Natural killer cell (primary cell): ENCODE measurements at regions not wholly inside any gene's neighbourhood (a gene's known extent, or its start where the extent isn't known, plus 50 kb on each side); places are given as distances from the start of the nearest gene placed in this dataset.

Experiments used
- ATAC-seq, 3 donors: fragments of 150-1000 bp in 2 of 3; fragments of 200-7000 bp in 1 of 3; cut with Tn5 transposase; 1 replicate in 1 of 3; 2 replicates in 2 of 3; pipeline ENCODE4 v1.10.0; 2021; ENCODE audit warnings: mild to moderate bottlenecking in 2 of 3, moderate library complexity in 2 of 3
- DNase-seq, 2 donors: peaks; one replicate each; pipeline versions ENCODE4 v3.0.0 to v3.0.0-alpha.2; 2013 to 2021; ENCODE audit warnings: mixed read lengths in 1 of 2
- H3K27ac ChIP-seq: one replicate; pipeline ENCODE4 v1.5.1; 2013; ENCODE audit warnings: mild to moderate bottlenecking, low read length
- H3K27me3 ChIP-seq: one replicate; pipeline ENCODE4 v1.6.1; 2013; ENCODE audit warnings: low read length; ENCODE audit not compliant: control insufficient read depth, insufficient read depth
- H3K36me3 ChIP-seq: one replicate; pipeline ENCODE4 v1.6.1; 2013; ENCODE audit warnings: low read length; ENCODE audit not compliant: control insufficient read depth, insufficient read depth
- H3K4me1 ChIP-seq: one replicate; pipeline ENCODE4 v1.6.1; 2013; ENCODE audit warnings: low read length; ENCODE audit not compliant: control insufficient read depth, insufficient read depth
- H3K4me3 ChIP-seq: one replicate; pipeline ENCODE4 v1.5.1; 2013; ENCODE audit warnings: low read length
- H3K9me3 ChIP-seq: one replicate; pipeline ENCODE4 v1.6.1; 2013; ENCODE audit warnings: low read length; ENCODE audit not compliant: control insufficient read depth, insufficient read depth
- H3K27ac Mint-ChIP-seq, 2 donors: one replicate each; pipeline ENCODE4 v1.8.0; 2022; ENCODE audit warnings: mild to moderate bottlenecking in 2 of 2, mixed read lengths in 2 of 2, moderate library complexity in 1 of 2
- H3K27me3 Mint-ChIP-seq, 2 donors: one replicate each; pipeline ENCODE4 v1.8.0; 2022; ENCODE audit warnings: low read depth in 2 of 2, mixed read lengths in 2 of 2
- H3K36me3 Mint-ChIP-seq: one replicate; pipeline ENCODE4 v1.8.0; 2022; ENCODE audit warnings: mixed read lengths
- H3K4me1 Mint-ChIP-seq, 2 donors: one replicate each; pipeline ENCODE4 v1.8.0; 2022; ENCODE audit warnings: mixed read lengths in 2 of 2
- H3K4me3 Mint-ChIP-seq: one replicate; pipeline ENCODE4 v1.8.0; 2022; ENCODE audit warnings: mild to moderate bottlenecking, moderate library complexity, mixed read lengths
- H3K9me3 Mint-ChIP-seq, 2 donors: one replicate each; pipeline ENCODE4 v1.8.0; 2022; ENCODE audit warnings: mixed read lengths in 2 of 2
- CTCF ChIP-seq: fragments of 200-600 bp; IDR thresholded peaks from one replicate; pipeline ENCODE4 v1.8.0; 2022; ENCODE audit warnings: antibody characterized with exemption
- WGBS: methylation state at CpG from one replicate; pipeline ENCODE4 v1.1.7; 2013; ENCODE audit warnings: missing lambda C conversion rate; ENCODE audit not compliant: insufficient coverage; 5-methylcytosine and 5-hydroxymethylcytosine counted together
- intact Hi-C: fragments of 100-400 bp; cut with micrococcal nuclease; formaldehyde crosslinking; loops from one replicate; pipeline ENCODE4 v1.14.2; 2022

- Mint-ChIP-seq H3K4me3 (no peak overlapping the region), H3K36me3 (no peaks in the 10 kb centered on the region), H3K9me3 (peaks cover 2 to 4% of the 10 kb centered on the region in 2 donors), H3K27me3 (no peaks in the 10 kb centered on the region), H3K27ac (no peak overlapping the region), H3K4me1 (no peaks in the 10 kb centered on the region)
- WGBS: 82% methylated on average over 7 of the region's 7 CpGs
- no peaks in the 10 kb centered on the region for H3K27me3 ChIP-seq
- H3K4me1 ChIP-seq: no peaks in the 10 kb centered on the region
- no peaks in the 10 kb centered on the region for H3K36me3 ChIP-seq
- ATAC-seq (no peak), DNase-seq (no peak)
- H3K4me3 ChIP-seq: no peak overlapping the region
- TF ChIP-seq CTCF: no peak
- H3K27ac ChIP-seq: no peak overlapping the region
- intact Hi-C loops: no loop called here
- no peaks in the 10 kb centered on the region for H3K9me3 ChIP-seq
Measured at GRCh38 chr4:147312376-147313046, 168.4 kb upstream of the EDNRA start.

GRCh38 chr4:147313108-147313507, 167.8 kb upstream of the EDNRA start:
- Mint-ChIP-seq H3K4me3 (no peak overlapping the region), H3K4me1 (no peaks in the 10 kb centered on the region), H3K9me3 (peaks cover 2 to 4% of the 10 kb centered on the region in 2 donors), H3K36me3 (no peaks in the 10 kb centered on the region), H3K27me3 (no peaks in the 10 kb centered on the region), H3K27ac (no peak overlapping the region)
- Histone ChIP-seq H3K36me3 (no peaks in the 10 kb centered on the region), H3K4me3 (no peak overlapping the region), H3K9me3 (no peaks in the 10 kb centered on the region), H3K4me1 (no peaks in the 10 kb centered on the region), H3K27ac (no peak overlapping the region), H3K27me3 (no peaks in the 10 kb centered on the region)
- DNase-seq: no peak
- no peak for ATAC-seq
- no peak for TF ChIP-seq CTCF
- 88% methylated on average over 1 of the region's 1 CpG for WGBS
- intact Hi-C loops: no loop called here

- no peaks in the 10 kb centered on the region for H3K27me3 Mint-ChIP-seq
- Histone ChIP-seq H3K4me1 (no peaks in the 10 kb centered on the region), H3K27ac (no peak overlapping the region), H3K4me3 (no peak overlapping the region), H3K36me3 (no peaks in the 10 kb centered on the region), H3K27me3 (no peaks in the 10 kb centered on the region), H3K9me3 (no peaks in the 10 kb centered on the region)
- no peaks in the 10 kb centered on the region for H3K36me3 Mint-ChIP-seq
- peaks cover 4 to 5% of the 10 kb centered on the region in 2 donors for H3K9me3 Mint-ChIP-seq
- ATAC-seq (no peak), DNase-seq (no peak)
- no peaks in the 10 kb centered on the region for H3K4me1 Mint-ChIP-seq
- WGBS: 81% methylated on average over 2 of the region's 3 CpGs
- intact Hi-C loops: no loop called here
- no peak for TF ChIP-seq CTCF
- no peak overlapping the region for H3K27ac Mint-ChIP-seq
- H3K4me3 Mint-ChIP-seq: no peak overlapping the region
Measured at GRCh38 chr4:147318586-147318985, 162.3 kb upstream of the EDNRA start.

- 94% methylated on average over 1 of the region's 3 CpGs for WGBS
- Histone ChIP-seq H3K4me1 (no peaks in the 10 kb centered on the region), H3K4me3 (no peak overlapping the region), H3K9me3 (no peaks in the 10 kb centered on the region), H3K27me3 (no peaks in the 10 kb centered on the region), H3K27ac (no peak overlapping the region), H3K36me3 (no peaks in the 10 kb centered on the region)
- H3K9me3 Mint-ChIP-seq: peaks cover 2 to 3% of the 10 kb centered on the region in 2 donors
- no peaks in the 10 kb centered on the region for H3K4me1 Mint-ChIP-seq
- H3K36me3 Mint-ChIP-seq: no peaks in the 10 kb centered on the region
- H3K27ac Mint-ChIP-seq: no peak overlapping the region
- ATAC-seq: no peak
- no peaks in the 10 kb centered on the region for H3K27me3 Mint-ChIP-seq
- DNase-seq: no peak
- TF ChIP-seq CTCF: no peak
- H3K4me3 Mint-ChIP-seq: no peak overlapping the region
- intact Hi-C loops: no loop called here
Measured at GRCh38 chr4:147325571-147325981, 155.3 kb upstream of the EDNRA start.
